ENCODE measurements at regions not wholly inside any gene's neighbourhood (a gene's known extent, or its start where the extent isn't known, plus 50 kb on each side); places are given as distances from the start of the nearest gene placed in this dataset.

GRCh38 chr18:78368726-78369125, 610.9 kb upstream of the SALL3 start:
- no peaks in the 10 kb centered on the region for H3K36me3 ChIP-seq (replicated peaks in 1 of 2; ENCODE audit: control insufficient read depth in 1 of 2, insufficient read depth in 2 of 2, low read length in 2 of 2)
- Mint-ChIP-seq H3K36me3 (no peaks in the 10 kb centered on the region), H3K27me3 (ENCODE audit: low read depth in 3 of 3) (peaks cover 0 to 2% (median 0%) of the 10 kb centered on the region in 3 donors), H3K9me3 (peaks cover 3 to 23% (median 14%) of the 10 kb centered on the region in 7 donors), H3K4me1 (no peaks in the 10 kb centered on the region), H3K4me3 (no peak overlapping the region), H3K27ac (no peak overlapping the region)
- H3K27me3 ChIP-seq (ENCODE audit: control insufficient read depth in 2 of 2, insufficient read depth in 2 of 2, low read length in 2 of 2) = no peaks in the 10 kb centered on the region
- no peaks in the 10 kb centered on the region for H3K4me1 ChIP-seq (ENCODE audit: control insufficient read depth in 1 of 2, insufficient read depth in 2 of 2, low read length in 2 of 2)
- intact Hi-C loops (cut with micrococcal nuclease) = no loop called here
- H3K9ac ChIP-seq (ENCODE audit: insufficient read depth, low read length, poor library complexity, severe bottlenecking) = no peak overlapping the region
- TF ChIP-seq, protein P1, sequence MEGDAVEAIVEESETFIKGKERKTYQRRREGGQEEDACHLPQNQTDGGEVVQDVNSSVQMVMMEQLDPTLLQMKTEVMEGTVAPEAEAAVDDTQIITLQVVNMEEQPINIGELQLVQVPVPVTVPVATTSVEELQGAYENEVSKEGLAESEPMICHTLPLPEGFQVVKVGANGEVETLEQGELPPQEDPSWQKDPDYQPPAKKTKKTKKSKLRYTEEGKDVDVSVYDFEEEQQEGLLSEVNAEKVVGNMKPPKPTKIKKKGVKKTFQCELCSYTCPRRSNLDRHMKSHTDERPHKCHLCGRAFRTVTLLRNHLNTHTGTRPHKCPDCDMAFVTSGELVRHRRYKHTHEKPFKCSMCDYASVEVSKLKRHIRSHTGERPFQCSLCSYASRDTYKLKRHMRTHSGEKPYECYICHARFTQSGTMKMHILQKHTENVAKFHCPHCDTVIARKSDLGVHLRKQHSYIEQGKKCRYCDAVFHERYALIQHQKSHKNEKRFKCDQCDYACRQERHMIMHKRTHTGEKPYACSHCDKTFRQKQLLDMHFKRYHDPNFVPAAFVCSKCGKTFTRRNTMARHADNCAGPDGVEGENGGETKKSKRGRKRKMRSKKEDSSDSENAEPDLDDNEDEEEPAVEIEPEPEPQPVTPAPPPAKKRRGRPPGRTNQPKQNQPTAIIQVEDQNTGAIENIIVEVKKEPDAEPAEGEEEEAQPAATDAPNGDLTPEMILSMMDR (IDR thresholded peaks at IDR 0.05) = no peak
- no peaks in the 10 kb centered on the region for H3K79me2 ChIP-seq (ENCODE audit: insufficient read depth, low read length)
- WGBS (ENCODE audit: insufficient coverage) = 97% methylated on average over 9 of the region's 10 CpGs
- no peak overlapping the region for H2AFZ ChIP-seq (ENCODE audit: insufficient read depth, low read depth, low read length, poor library complexity, severe bottlenecking)
- H3K4me3 ChIP-seq (replicated peaks in 1 of 3; ENCODE audit: low read depth in 2 of 3, low read length in 3 of 3) = no peak overlapping the region
- no peak for DNase-seq
- H3K4me2 ChIP-seq (replicated peaks; ENCODE audit: extremely low read depth, low read length, poor library complexity, severe bottlenecking) = no peak overlapping the region
- H3K9me3 ChIP-seq (replicated peaks in 1 of 2; ENCODE audit: control insufficient read depth in 1 of 2, insufficient read depth in 1 of 2, low read length in 2 of 2) = peaks cover 27 to 32% of the 10 kb centered on the region in 2 donors
- H4K20me1 ChIP-seq (ENCODE audit: insufficient read depth, low read length) = no peaks in the 10 kb centered on the region
- no peak overlapping the region for H3K27ac ChIP-seq (ENCODE audit: low read depth in 1 of 2, low read length in 2 of 2)

DNA sequence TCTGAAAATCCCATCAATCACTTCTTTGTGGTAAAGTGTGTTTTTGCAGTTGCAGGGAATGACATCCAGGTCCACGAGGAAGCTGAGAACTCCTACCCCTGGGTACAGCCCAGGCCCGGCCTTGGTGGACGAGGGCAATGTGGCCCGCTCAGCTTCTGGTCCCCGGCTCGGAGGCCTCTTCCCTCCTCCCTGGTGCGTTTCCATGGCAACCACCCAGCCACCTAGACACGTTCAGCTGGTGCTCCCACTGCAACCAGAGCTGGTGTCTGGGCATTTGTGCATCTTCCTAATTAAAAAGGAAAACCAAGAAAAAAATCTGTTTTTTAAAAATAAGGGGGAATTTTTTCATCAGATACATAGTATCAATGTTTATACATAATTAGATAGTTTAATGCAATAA, 603.6 kb upstream of the SALL3 start:
- Mint-ChIP-seq H3K4me1 (no peaks in the 10 kb centered on the region), H3K36me3 (no peaks in the 10 kb centered on the region), H3K9me3 (peaks cover 0 to 10% (median 5%) of the 10 kb centered on the region in 7 donors), H3K27me3 (ENCODE audit: low read depth in 3 of 3) (peaks cover 2 to 4% (median 3%) of the 10 kb centered on the region in 3 donors), H3K27ac (no peak overlapping the region), H3K4me3 (no peak overlapping the region)
- no peak overlapping the region for H3K4me2 ChIP-seq (replicated peaks; ENCODE audit: extremely low read depth, low read length, poor library complexity, severe bottlenecking)
- no peak for DNase-seq
- H3K4me1 ChIP-seq (ENCODE audit: control insufficient read depth in 1 of 2, insufficient read depth in 2 of 2, low read length in 2 of 2) = no peaks in the 10 kb centered on the region
- H2AFZ ChIP-seq (ENCODE audit: insufficient read depth, low read depth, low read length, poor library complexity, severe bottlenecking) = no peak overlapping the region
- no peak overlapping the region for H3K27ac ChIP-seq (ENCODE audit: low read depth in 1 of 2, low read length in 2 of 2)
- H3K79me2 ChIP-seq (ENCODE audit: insufficient read depth, low read length) = no peaks in the 10 kb centered on the region
- no peaks in the 10 kb centered on the region for H3K36me3 ChIP-seq (replicated peaks in 1 of 2; ENCODE audit: control insufficient read depth in 1 of 2, insufficient read depth in 2 of 2, low read length in 2 of 2)
- H3K4me3 ChIP-seq (replicated peaks in 1 of 3; ENCODE audit: low read depth in 2 of 3, low read length in 3 of 3) = no peak overlapping the region
- H3K27me3 ChIP-seq (ENCODE audit: control insufficient read depth in 2 of 2, insufficient read depth in 2 of 2, low read length in 2 of 2) = no peaks in the 10 kb centered on the region
- H3K9me3 ChIP-seq (replicated peaks in 1 of 2; ENCODE audit: control insufficient read depth in 1 of 2, insufficient read depth in 1 of 2, low read length in 2 of 2) = peaks cover 10% of the 10 kb centered on the region in 2 donors
- no peak overlapping the region for H3K9ac ChIP-seq (ENCODE audit: insufficient read depth, low read length, poor library complexity, severe bottlenecking)
- 95% methylated on average over 6 of the region's 8 CpGs for WGBS (ENCODE audit: insufficient coverage)
- no peaks in the 10 kb centered on the region for H4K20me1 ChIP-seq (ENCODE audit: insufficient read depth, low read length)
- intact Hi-C loops (cut with micrococcal nuclease) = no loop called here
- TF ChIP-seq, protein P1 (IDR thresholded peaks at IDR 0.05) = no peak
